Heart left ventricle (tissue), 13 donors: ENCODE measurements at regions not wholly inside any gene's neighbourhood (a gene's known extent, or its start where the extent isn't known, plus 50 kb on each side); places are given as distances from the start of the nearest gene placed in this dataset.

ENCODE experiments used
- POLR2A ChIP-seq, 2 donors: fragments of 450-650 bp; IDR thresholded peaks; one replicate each; pipeline ENCODE4 v1.6.1; 2017; ENCODE audit warnings: antibody characterized with exemption in 2 of 2, mild to moderate bottlenecking in 2 of 2, moderate library complexity in 2 of 2
- TF ChIP-seq, protein P1 (sequence below), 12 donors: fragments of 200-600 bp; sonication (generic) in 4 of 12; IDR thresholded peaks; one replicate each; pipeline versions ENCODE4 v1.5.0 to v1.8.0; 2018 to 2022; ENCODE audit warnings: antibody characterized with exemption in 12 of 12, mild to moderate bottlenecking in 5 of 12
- donor health status: ischemic (EF 13 %, LVEDD 7.1; RV severe dilation, severe dysfunction).
- donor health status: DM: no; HTN: yes; CAD: no.
- donor health status: DM: no; HTN: no; CAD: no.
- donor health status: ischemic (EF 25% LVEDD 6.9; RV normal size, moderate dysfunction).
- donor health status: ischemic (EF 25% LVEDD 5.7; RV mildly dilated, moderate dysfunction).
- donor health status: ischemic (EF 35%, LVEDD 5.7; RV mildly dilated, moderate dysfunction).
- donor health status: nonischemic (EF 11% LVEDD 7.7; RV severe dilation, severe dysfunction).
- donor health status: DM: yes; HTN: yes; CAD: no.
- donor health status: PGD.
- donor health status: ischemic (EF 29% LVEDD 5.4; RV normal size, mild dysfunction).
- donor health status: nonischemic (EF 23%, LVEDD 6.1; RV moderate dilation, normal function).

GRCh38 chr9:109913461-109913810 is 133.4 kb downstream of the PALM2AKAP2 start:
- TF ChIP-seq, protein P1, sequence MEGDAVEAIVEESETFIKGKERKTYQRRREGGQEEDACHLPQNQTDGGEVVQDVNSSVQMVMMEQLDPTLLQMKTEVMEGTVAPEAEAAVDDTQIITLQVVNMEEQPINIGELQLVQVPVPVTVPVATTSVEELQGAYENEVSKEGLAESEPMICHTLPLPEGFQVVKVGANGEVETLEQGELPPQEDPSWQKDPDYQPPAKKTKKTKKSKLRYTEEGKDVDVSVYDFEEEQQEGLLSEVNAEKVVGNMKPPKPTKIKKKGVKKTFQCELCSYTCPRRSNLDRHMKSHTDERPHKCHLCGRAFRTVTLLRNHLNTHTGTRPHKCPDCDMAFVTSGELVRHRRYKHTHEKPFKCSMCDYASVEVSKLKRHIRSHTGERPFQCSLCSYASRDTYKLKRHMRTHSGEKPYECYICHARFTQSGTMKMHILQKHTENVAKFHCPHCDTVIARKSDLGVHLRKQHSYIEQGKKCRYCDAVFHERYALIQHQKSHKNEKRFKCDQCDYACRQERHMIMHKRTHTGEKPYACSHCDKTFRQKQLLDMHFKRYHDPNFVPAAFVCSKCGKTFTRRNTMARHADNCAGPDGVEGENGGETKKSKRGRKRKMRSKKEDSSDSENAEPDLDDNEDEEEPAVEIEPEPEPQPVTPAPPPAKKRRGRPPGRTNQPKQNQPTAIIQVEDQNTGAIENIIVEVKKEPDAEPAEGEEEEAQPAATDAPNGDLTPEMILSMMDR (IDR thresholded peaks at IDR 0.05) = no peak
- TF ChIP-seq POLR2A (IDR thresholded peaks at IDR 0.05) = no peak
